NCI-H2171 (cell line): ENCODE measurements at regions not wholly inside any gene's neighbourhood (a gene's known extent, or its start where the extent isn't known, plus 50 kb on each side); places are given as distances from the start of the nearest gene placed in this dataset.
"Not testable (repeated sequence)": the region's sequence is repeated elsewhere in the genome, so short reads cannot be mapped to it uniquely, and the experiment has no call there.

Source experiments
- DNase-seq: peaks from one replicate; lab custom pipeline; 2025; lab: John Stamatoyannopoulos, UW

DNA sequence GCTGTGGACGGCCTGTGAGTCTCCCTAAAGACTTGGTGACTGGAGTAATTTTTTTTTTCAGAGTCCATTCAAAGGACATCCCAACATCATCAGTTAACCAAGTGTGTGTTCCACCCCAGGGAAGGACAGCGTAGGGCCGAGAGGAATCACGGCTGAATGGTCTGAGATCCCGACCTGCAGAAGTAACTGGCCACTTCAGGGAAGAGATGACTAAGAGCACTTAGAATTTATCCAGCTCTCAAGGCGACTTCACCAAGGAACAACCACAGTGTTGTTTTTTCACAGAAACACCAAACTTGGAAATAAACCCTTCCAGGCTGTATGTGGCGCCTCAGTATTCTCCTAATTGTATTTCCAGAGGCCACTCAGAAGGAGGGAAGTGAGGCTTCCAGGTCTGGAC, 231.6 kb downstream of the FNDC1 start:
- DNase-seq: no peak

DNA sequence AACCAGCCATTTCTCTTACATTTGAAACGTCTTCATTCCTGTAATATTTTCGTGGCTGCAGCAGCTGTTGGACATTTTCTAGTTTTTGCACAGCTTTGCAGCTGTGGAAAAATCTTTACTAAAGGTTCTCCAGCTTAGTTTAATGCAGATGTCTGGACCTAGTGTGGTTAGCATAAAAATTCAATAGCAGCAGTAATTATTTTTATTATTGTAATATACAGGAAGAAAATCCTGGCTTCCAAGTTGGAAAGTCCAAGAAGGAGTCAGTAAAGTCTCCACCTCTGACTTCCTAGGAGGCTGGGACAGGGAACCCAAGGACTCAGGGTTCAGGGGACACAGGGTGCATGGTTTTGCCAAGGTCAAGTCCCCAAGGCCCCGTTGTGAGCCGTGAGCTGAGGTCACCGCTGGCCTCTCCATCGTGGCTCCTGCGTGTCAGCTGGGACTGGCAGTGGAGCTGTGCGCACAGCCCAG, 230.6 kb downstream of the FNDC1 start:
- no peak for DNase-seq

GRCh38 chr6:159398633-159399032, 229.4 kb downstream of the FNDC1 start:
- DNase-seq: no peak

- DNase-seq: no peak
Observed at GRCh38 chr6:159397753-159398152, 228.6 kb downstream of the FNDC1 start.

DNA sequence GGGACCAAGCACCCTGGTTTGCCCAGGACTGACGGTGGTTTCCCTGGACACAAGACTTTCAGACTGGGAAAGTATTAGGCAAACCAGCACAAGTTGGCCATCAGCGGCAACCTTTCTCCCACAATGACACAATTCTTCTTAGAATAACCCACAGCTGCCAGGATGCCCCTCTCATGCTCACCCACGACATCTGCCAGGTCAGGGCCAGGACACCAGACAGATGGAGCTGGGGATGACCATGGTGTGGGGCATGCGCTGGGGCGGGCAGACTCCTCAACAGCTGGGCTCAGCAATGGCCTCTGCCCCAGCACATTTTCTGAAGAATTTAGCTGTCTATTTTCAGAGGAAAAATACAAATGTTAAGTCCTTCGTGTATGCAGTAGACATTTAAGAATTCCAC, 226.4 kb downstream of the FNDC1 start:
- no peak for DNase-seq

DNA sequence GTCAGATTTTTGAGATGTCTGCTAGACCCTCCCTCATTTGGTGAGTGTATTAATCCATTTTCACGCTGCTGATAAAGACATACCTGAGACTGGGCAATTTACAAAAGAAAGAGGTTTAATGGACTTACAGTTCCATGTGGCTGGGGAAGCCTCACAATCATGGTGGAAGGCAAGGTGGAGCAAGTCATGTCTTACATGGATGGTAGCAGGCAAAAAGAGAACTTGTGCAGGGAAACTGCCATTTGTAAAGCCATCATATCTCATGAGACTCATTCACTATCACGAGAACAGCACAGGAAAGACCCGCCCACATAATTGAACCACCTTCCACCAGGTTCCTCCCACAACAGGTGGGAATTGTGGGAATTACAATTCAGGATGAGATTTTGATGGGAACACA, 223.5 kb downstream of the FNDC1 start:
- DNase-seq: not testable (repeated sequence)

DNA sequence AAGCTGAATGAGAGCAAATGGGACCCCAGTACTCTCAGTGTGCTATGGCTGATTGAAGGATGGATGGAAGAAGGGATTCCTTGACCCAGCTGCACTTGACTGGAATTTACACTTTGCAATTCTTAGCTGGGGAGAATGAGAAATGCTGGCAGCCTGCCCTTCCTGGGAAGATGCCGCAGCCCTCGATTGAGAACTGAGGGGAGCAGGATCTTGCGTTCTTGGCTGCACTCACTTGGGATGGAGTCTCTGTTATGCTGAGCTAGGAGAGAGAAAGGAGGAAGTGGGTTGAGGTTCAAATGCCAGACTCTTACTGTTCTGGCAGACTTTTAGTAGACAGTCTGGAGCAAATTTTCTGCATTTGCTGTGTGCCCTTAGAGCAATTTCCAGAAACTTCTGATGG, 221.2 kb downstream of the FNDC1 start:
- DNase-seq: no peak

DNA sequence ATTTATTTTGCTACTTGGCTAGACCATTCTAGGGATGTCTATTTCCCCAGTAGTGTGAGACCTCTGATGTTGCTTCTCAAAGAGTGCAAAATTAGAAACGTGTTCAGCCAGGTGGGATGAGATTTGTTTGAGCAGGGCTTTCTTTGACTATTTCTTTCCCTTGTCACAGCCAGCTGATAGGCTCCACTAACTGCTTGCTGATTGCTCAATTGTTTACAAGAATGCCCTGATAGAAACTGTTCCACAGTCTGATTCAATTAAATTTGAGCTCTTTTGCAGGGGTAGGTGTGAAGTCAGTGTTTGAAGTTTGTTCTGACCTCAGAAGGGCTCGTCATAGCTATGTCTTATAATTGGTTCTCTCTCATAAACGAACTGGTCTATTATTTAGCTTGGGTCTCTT, 220.5 kb downstream of the FNDC1 start:
- no peak for DNase-seq

DNA sequence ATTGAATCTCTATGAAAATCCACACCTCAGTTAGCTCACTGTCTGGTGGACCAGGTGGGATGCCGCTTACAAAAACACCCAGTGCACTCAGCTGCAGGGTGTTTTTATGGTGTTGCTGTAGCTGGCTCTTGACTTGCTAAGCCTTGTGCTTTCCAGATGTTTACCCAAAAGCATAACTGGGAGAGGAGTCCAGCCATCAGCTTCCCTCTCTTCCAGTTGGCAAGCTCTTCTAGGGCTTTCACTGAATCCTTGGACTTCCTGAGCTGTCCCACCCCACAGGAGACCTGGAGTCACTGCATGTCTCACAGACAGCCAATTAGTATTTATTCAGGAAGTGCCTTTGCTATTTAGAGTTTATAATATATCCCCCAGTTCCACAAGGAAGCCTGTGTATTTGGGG, 210.9 kb downstream of the FNDC1 start:
- no peak for DNase-seq

DNA sequence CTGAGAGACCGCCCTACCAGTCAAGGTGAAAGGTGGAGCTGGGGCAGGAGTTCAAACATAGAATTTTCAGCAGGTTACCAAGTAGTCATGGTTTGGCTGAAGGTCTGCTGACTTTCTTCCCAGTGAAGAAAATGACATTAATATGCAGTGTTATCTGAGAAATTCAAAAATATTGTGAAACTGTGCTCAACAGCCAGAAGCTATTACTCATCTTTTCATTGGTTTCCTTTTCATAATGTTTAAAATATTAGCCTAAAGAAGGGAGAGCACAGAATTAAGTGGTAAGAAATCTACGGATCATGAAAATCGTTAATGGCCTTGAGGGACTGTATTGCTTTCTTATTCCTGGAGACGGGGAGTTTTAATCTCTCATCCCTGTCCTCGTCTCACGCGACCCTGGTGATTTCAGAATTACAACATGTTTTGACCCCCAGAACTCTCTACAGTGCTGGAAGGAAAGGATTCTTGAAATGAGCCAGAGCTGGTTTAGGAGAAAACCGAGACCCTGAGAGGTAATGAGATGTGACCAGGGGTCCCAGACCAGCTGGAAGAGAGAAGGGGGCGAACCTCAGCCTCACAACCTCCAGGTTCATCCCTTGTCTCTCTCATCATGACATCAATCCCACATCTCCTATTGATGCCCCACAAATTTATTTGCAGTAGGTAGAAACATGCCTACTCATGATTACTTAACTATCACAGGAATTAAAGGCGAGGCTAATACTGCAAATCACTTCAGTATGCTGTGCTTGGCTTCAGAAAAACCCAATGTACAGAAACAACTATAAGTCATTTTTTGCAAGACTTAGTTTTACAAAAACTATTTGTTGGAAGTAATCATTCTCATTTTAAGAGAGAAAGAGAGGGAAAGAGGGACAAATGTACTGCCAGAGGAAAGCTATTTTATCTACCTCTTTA, 209.5 kb downstream of the FNDC1 start:
- no peak for DNase-seq

- no peak for DNase-seq
Observed at GRCh38 chr6:159376516-159377158, 207.4 kb downstream of the FNDC1 start.

DNA sequence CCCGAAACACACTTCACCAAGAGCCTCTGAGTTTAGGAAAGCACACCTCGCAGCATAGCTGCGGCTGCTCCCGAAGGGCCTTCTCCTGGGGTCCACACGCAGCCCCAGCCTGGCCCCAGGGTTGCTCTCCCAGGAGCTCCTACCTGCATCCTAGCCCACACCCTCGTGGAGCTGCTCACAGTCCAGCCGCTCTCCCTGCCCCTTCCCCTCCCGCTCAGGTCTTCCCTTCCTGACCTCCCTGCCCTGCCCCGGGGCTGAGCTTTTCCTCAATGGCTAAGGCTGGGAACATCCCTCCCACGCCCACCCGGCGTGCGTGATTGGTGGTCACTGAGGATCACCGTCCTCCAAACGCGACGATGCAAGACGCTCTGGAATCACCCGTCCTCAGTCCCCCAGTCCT, 205.8 kb downstream of the FNDC1 start:
- DNase-seq: no peak

DNA sequence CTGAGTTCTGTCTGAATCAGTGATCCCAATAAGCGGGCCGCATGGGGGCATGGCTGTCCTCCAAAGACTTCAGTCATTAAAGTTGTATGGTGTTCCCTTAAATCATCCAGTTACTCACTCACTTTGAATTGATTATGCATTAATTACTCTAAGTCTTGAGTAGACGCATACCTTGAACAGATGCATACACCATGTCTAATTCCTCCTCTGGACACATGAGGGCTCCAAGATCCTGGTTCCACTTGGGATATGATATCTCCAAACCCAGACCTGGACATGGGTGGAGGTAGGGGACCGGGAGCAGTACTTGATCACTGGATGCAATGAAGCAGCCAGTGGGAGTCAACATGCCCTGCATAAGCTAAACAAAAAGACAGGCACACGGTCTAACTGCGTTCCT, 204.5 kb downstream of the FNDC1 start:
- DNase-seq: no peak

DNA sequence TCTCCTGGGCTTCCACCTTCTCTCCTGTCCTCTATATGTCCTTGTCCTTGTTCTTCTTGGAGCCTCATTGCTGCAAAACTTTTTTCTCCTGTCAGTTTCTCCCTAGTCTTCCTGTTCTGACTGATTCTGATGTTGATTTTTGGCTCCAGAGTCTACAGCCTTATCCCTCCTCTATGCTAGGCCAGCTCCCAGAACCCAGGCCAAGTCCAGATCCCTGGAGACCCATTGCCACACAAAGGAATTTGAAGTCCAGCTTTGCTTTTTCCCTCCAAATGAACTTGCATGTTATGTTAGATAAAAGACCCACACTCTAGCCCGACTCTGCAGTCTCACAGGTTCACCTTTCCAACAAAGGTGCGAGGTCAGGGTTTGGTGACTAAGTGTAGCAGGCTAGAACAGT, 203.1 kb downstream of the FNDC1 start:
- no peak for DNase-seq

DNA sequence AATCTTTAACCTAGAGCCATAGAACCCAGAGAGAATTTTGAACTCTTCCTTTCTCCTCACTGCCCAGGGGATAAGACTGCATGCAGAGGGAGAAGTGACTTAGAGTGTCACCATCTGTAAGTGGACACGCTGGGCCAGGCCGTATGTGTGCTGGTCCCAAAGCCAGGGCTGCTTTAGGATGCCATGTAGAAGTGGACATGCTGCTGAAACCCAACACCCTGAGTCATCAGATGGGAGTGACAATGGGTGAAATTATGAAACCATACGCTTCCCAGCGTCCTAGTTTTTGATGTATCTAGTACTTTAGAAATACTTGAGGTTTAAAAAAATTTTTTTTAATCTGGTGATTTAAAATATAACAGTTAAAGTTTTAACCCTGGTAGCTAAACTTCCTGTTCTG, 191.1 kb downstream of the FNDC1 start:
- no peak for DNase-seq

- DNase-seq: no peak
Observed at GRCh38 chr6:159359581-159360297, 190.5 kb downstream of the FNDC1 start.

GRCh38 chr6:159358562-159358961, 189.4 kb downstream of the FNDC1 start:
- DNase-seq: no peak

DNA sequence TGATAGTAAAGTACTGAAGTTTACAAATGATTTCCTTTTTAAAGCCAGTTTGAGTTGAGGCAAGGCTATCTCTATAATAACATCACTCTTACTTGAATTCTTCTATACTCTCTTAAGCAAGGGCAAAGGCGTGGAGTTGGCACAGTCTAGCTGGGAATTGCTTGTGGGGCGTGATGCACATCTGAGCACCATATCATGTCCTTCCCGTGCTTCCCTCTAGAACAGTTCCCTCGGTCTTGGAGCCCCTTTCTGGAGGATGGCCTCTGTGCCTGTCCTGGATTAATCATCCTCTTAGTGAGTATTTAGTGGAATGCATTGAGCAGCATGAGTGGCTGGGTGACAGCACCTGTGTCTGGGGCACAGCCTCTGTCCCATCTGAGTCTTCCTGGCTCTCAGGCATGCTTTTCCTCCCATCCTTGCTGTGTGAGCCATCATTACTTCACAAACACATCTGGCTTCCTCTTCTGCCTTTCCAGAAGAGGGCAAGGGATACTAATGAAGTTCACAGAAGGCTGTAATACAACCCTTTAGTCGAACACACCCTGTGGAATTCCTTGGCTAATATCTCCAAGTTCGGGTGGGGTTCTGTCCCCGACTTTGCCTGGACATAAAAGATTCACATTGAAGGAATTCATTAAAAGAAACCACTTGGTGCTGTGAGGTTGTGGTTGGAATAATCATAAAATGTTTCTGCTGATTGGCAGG, 188.2 kb downstream of the FNDC1 start:
- no peak for DNase-seq

DNA sequence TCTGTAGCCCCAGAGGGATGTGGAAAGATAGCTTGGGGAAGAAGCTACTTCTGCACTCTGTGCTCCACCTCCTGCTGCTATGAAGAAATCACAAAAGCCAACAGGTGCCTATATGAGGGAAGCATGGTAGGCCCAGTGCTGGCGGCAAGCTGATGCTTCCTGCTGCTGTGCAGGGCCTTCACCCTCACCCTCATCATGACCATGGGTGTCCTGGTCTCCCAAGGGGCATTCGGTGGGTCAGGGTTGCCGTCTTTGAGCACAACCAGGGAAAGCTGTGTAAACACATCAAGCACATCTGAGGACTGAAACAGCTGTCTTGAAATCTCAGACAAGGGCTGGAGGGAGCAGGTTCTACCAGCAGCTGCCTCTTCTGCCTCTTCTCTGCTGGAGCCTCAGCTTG, 184.0 kb downstream of the FNDC1 start:
- no peak for DNase-seq

- no peak for DNase-seq
Observed at GRCh38 chr6:159351707-159352106, 182.5 kb downstream of the FNDC1 start.

DNA sequence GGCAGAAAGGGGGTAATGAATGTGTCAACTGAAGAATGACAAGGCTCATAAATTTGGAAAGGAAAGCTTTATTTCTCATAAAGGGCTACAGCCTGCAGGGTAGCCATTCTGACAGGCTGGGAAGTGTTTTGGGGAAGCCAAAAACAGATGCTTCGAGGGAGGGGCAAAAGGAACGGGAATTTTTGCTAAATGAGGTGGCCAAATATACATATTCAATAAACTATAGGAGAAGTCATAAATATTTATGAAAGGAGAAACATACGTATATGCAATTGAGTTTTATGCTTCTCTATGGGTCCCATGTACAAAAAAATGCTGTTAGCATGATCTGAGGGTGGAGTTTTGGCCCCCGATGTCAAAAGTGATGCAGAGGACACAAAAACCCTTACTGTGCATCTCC, 180.7 kb downstream of the FNDC1 start:
- no peak for DNase-seq

GRCh38 chr6:159343709-159344108, 174.5 kb downstream of the FNDC1 start:
- DNase-seq: no peak
